RWPE2 (cell line): ENCODE measurements at regions not wholly inside any gene's neighbourhood (a gene's known extent, or its start where the extent isn't known, plus 50 kb on each side); places are given as distances from the start of the nearest gene placed in this dataset.

ENCODE experiments used
- ATAC-seq: fragments of 200-7000 bp; cut with Tn5 transposase; 3 replicates; pipeline ENCODE4 v1.9.1; 2021; ENCODE audit warnings: low read depth
- DNase-seq: peaks from one replicate; pipeline ENCODE4 v3.0.0-alpha.2; 2020; ENCODE audit warnings: low spot score
- H3K27ac ChIP-seq: fragments of 450-650 bp; 2 replicates; pipeline ENCODE4 v1.5.1; 2017; ENCODE audit warnings: mild to moderate bottlenecking; ENCODE audit not compliant: poor library complexity, severe bottlenecking
- H3K27me3 ChIP-seq: fragments of 250-450 bp; sonication (Bioruptor Pico); 2 replicates; pipeline ENCODE4 v1.5.1; 2021; ENCODE audit warnings: mild to moderate bottlenecking, moderate library complexity; ENCODE audit not compliant: insufficient read depth, poor library complexity, severe bottlenecking
- H3K36me3 ChIP-seq: fragments of 250-450 bp; sonication (Bioruptor Pico); 2 replicates; pipeline ENCODE4 v1.5.1; 2020; ENCODE audit warnings: low read depth, mild to moderate bottlenecking, moderate library complexity
- H3K4me1 ChIP-seq: fragments of 250-450 bp; sonication (Bioruptor Pico); 2 replicates; pipeline ENCODE4 v1.5.1; 2021; ENCODE audit warnings: mild to moderate bottlenecking, moderate library complexity; ENCODE audit not compliant: insufficient read depth, poor library complexity, severe bottlenecking
- H3K4me3 ChIP-seq: fragments of 250-450 bp; sonication (Bioruptor Pico); 2 replicates; pipeline ENCODE4 v1.5.1; 2021; ENCODE audit warnings: mild to moderate bottlenecking, moderate library complexity; ENCODE audit not compliant: severe bottlenecking
- H3K9me3 ChIP-seq: fragments of 250-450 bp; sonication (Bioruptor Pico); 2 replicates; pipeline ENCODE4 v1.5.1; 2021; ENCODE audit warnings: mild to moderate bottlenecking, moderate library complexity; ENCODE audit not compliant: severe bottlenecking
- CTCF ChIP-seq: fragments of 450-650 bp; IDR thresholded peaks from one replicate; pipeline ENCODE4 v1.5.1; 2017; ENCODE audit warnings: mild to moderate bottlenecking, moderate library complexity; ENCODE audit not compliant: poor library complexity, severe bottlenecking

GRCh38 chr22:27258616-27259172, 542.9 kb downstream of the MN1 start:
- no peak for DNase-seq
- no peak for ATAC-seq
- Histone ChIP-seq H3K9me3 (no peaks in the 10 kb centered on the region), H3K27ac (no peak overlapping the region), H3K4me1 (no peaks in the 10 kb centered on the region), H3K36me3 (no peaks in the 10 kb centered on the region), H3K4me3 (no peak overlapping the region), H3K27me3 (no peaks in the 10 kb centered on the region)
- no peak for TF ChIP-seq CTCF

GRCh38 chr22:27259433-27259832, 542.1 kb downstream of the MN1 start:
- H3K4me3 ChIP-seq = no peak overlapping the region
- H3K4me1 ChIP-seq = no peaks in the 10 kb centered on the region
- ATAC-seq (no peak), DNase-seq (no peak)
- H3K9me3 ChIP-seq = no peaks in the 10 kb centered on the region
- H3K27me3 ChIP-seq = no peaks in the 10 kb centered on the region
- TF ChIP-seq CTCF = no peak
- no peak overlapping the region for H3K27ac ChIP-seq
- H3K36me3 ChIP-seq = no peaks in the 10 kb centered on the region

GRCh38 chr22:27260087-27260698, 541.4 kb downstream of the MN1 start:
- no peak overlapping the region for H3K4me3 ChIP-seq
- H3K36me3 ChIP-seq = no peaks in the 10 kb centered on the region
- no peaks in the 10 kb centered on the region for H3K4me1 ChIP-seq
- no peaks in the 10 kb centered on the region for H3K27me3 ChIP-seq
- no peak for TF ChIP-seq CTCF
- H3K9me3 ChIP-seq = no peaks in the 10 kb centered on the region
- DNase-seq = no peak
- no peak for ATAC-seq
- no peak overlapping the region for H3K27ac ChIP-seq

GRCh38 chr22:27262361-27262760, 539.2 kb downstream of the MN1 start:
- no peaks in the 10 kb centered on the region for H3K9me3 ChIP-seq
- H3K36me3 ChIP-seq = no peaks in the 10 kb centered on the region
- ATAC-seq = no peak
- no peak for DNase-seq
- H3K27me3 ChIP-seq = no peaks in the 10 kb centered on the region
- H3K4me1 ChIP-seq = no peaks in the 10 kb centered on the region
- TF ChIP-seq CTCF = no peak
- H3K4me3 ChIP-seq = no peak overlapping the region
- H3K27ac ChIP-seq = no peak overlapping the region

GRCh38 chr22:27264184-27264583, 537.4 kb downstream of the MN1 start:
- H3K36me3 ChIP-seq = no peaks in the 10 kb centered on the region
- no peak overlapping the region for H3K27ac ChIP-seq
- ATAC-seq (no peak), DNase-seq (no peak)
- H3K4me1 ChIP-seq = no peaks in the 10 kb centered on the region
- TF ChIP-seq CTCF = no peak
- H3K27me3 ChIP-seq = no peaks in the 10 kb centered on the region
- H3K4me3 ChIP-seq = no peak overlapping the region
- no peaks in the 10 kb centered on the region for H3K9me3 ChIP-seq
